Stimulated activated CD4-positive, alpha-beta T cell treated with anti-CD3 and anti-CD28 coated beads, Interleukin-1b, Interleukin-23, amount 100 ng/mL, for 24 hours (primary cell): ENCODE measurements at regions not wholly inside any gene's neighbourhood (a gene's known extent, or its start where the extent isn't known, plus 50 kb on each side); places are given as distances from the start of the nearest gene placed in this dataset.

Experiments
- DNase-seq, 4 experiments: peaks; one replicate each; pipeline ENCODE4 v3.0.0-alpha.2; 2020; ENCODE audit warnings: low read depth in 4 of 4, low spot score in 1 of 4

DNA sequence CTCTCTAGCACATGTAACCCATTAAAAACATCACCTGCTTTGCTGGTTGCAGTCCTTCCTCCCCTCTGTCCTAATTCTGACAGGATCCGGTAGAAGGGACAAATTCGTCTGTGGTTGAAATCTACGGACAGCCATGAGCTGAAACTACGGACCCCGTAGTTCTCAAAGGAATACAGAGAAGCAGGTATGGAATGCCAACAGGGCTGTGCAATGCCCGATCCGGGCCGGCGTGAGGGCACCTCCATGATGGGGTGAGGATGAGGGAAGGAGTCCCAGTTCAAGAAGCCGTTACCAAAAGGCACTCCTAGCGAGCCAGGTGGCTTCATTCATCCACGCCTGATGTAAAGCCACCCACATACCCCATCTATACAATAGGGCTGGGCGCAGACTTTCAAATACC is 160.0 kb upstream of the NSMCE3 start:
- no peak for DNase-seq

- no peak for DNase-seq
These were observed 159.4 kb upstream of the NSMCE3 start for GRCh38 chr15:29428925-29429573.

DNA sequence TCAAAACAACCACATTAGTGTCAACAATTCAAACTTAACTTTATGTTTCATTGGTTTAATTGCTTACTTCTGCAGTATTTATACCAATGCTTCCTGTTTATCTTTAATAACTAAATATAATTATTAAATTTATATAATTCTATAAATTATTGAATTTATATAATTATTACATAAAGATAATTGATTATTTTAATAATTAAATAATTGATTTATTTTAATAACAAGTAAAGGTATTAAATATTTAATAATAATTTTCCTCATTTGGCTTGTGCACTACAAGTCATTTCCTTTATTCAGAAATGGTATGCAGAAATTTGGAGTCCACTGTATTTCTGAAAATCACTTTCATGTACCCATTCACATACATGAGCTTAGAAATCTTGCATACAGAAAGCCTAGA is 156.2 kb upstream of the NSMCE3 start:
- DNase-seq = no peak

- DNase-seq = no peak
These were observed 154.5 kb upstream of the NSMCE3 start for GRCh38 chr15:29424118-29424517.

DNA sequence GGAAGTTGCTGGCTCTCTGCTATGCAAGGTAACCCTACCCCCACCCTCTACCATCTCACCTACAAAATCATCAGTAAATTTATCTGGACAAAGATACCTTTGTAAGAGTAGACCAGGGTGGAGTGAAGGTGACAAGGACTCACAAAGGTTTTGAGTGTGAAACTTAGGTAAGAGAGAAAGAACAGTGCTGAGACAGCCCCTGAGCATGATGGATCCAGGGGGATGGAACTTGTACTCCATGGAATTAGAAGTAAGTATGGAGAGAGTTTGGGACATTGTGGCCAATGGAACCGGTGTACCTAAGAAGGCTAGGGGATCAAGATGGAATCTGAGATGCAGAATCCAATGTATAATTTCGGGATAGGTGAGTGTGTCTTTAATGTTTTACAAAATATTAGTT is 153.0 kb upstream of the NSMCE3 start:
- DNase-seq = no peak

- DNase-seq = no peak
These were observed 150.6 kb upstream of the NSMCE3 start for GRCh38 chr15:29420188-29420587.

- no peak for DNase-seq
These were observed 149.3 kb upstream of the NSMCE3 start for GRCh38 chr15:29418931-29419330.

DNA sequence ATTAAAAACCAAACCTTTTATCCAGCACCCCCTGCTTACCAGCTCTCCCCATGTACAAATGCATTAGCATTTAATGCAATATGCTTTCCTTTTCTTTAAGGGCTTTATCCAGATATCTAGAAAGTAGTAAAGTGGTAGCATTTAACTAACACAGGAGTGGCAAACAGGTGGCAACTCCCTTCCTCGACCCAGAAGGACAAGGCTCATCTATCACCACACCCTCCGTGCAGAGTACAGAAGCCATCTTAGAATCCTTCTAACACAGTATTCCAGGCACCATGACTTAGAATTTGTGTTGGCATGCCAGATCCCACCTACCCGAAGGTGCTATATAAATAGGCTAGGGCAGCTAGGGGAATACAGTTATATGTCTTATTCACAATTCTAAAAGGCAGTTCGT is 148.6 kb upstream of the NSMCE3 start:
- DNase-seq = no peak

GRCh38 chr15:29411299-29411698 is 141.7 kb upstream of the NSMCE3 start:
- DNase-seq = no peak

DNA sequence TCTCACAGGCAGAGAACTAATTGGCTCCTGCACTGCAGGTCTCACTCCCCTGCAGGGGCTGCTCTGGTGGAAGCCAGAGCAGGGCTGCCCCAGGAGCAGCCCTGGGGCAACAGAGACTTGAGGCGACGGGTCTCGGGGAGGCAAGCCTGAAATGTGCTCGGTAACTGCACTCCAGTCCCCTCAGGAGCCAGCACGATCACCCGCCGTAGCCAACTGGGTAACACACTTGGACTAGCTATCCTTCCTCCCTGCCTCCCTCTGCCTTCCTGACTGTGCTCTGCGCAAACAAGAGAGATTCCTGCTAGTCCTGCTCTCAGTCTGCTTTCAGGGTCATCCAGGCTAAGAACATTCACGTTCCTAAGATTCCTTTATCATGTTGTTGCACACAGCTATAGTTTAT is 140.7 kb upstream of the NSMCE3 start:
- DNase-seq = no peak

- DNase-seq = no peak
These were observed 140.3 kb upstream of the NSMCE3 start for GRCh38 chr15:29409890-29410289.

DNA sequence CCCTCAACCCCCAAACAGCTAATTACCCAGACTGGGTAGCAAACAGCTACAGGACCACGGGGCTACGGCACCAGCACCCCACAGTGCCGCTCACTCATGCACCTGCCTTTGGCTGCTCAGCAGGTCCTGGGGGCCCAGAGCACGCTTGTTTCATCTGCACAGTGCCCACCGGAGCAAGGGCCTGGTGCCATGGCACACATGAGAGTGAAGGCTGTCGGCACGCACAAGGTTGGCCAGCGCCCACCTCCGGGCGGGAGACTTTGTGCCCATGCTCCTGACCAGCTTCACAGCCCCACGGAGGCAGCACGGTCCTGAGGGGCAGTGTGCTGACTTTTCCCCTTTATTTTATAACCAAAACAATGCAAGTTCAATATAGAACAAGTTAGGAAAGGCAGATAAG is 135.9 kb upstream of the NSMCE3 start:
- DNase-seq = no peak

GRCh38 chr15:29403772-29404171 is 134.2 kb upstream of the NSMCE3 start:
- DNase-seq = no peak

DNA sequence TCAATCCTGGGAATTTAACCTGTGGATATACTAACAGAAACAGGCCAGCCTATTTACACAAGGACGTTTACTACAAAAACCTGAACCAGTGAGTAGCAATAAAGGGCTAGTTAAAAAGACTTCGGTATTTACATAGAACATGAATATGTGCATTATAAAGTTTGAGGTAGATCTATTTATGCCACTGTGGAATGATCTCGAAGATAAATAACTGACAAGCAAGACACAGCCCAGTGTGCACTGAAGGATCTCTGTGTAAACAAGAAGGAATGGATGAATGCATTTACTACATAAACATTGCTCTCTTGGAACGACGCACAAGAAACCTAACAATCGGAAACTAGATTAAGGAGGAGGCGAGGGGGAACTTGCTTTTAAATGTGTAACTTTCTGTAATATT is 132.0 kb upstream of the NSMCE3 start:
- no peak for DNase-seq

GRCh38 chr15:29400701-29401100 is 131.1 kb upstream of the NSMCE3 start:
- no peak for DNase-seq

GRCh38 chr15:29398907-29399306 is 129.3 kb upstream of the NSMCE3 start:
- no peak for DNase-seq

DNA sequence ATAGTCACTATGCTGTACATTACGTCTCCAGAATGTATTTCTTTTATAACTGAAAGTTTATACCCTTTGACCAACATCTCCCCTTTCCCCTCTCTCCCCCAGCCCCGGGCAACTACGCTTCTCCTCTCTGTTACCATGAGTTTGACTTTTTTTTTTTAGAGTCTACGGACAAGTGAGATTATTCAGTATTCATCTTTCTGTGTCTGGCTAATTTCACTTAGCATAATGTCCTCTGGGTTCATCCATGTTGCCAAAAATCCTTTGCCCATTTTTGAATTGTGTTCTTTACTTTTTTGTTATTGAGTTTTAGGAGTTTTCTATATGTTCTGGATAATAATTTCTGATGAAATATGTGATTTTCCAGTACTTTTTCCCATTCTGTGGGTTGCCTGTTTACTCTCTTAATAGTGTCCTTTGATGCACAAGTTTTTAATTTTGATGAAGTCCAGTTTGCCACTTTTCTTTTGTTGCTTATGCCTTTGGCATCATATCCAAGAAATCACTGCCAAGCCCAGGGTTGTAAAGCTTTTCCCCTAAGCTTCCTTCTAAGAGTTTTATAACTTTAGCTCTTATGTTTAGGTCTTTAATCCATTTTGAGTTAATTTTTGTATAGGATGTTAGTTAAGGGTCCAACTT is 126.7 kb upstream of the NSMCE3 start:
- no peak for DNase-seq

- no peak for DNase-seq
These were observed 123.8 kb upstream of the NSMCE3 start for GRCh38 chr15:29393443-29393842.

GRCh38 chr15:29392358-29392757 is 122.7 kb upstream of the NSMCE3 start:
- DNase-seq = no peak

DNA sequence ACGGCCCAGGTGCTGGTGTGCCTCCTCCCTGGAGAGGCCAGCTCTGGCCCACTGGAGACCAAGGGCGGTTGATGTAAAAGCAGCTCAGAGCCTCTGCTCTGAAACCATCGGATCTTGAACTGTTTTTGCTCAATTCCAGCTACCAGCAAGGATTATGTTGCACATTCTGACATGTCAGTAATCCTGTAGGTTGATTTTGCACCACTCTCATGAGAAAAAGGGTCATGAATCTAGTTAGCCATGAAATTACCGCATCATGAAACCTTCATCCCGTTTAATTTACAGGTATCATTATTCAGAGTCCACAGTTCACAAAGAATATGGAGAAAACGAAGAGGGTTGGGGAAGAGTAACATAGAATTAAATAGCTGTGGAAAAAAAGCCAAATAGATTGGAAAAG is 120.4 kb upstream of the NSMCE3 start:
- DNase-seq = no peak

DNA sequence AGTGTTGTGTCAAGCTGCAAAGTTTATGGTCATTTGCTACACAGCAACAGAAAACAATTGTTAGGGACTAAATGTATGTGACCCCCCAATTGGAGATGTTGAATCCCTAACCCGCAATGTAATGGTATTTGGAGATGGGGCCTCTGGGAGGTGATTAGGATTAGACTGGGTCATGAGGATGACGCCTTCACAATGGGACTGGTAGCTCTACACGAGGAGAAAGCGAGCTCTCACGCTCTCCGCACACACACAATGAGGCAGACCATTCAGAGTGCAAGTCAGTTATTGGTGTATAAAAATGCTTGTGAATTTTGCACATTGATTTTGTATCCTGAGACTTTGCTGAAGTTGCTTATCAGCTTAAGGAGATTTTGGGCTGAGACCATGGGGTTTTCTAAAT is 116.9 kb upstream of the NSMCE3 start:
- no peak for DNase-seq

- DNase-seq = no peak
These were observed 113.7 kb upstream of the NSMCE3 start for GRCh38 chr15:29383367-29383766.

- no peak for DNase-seq
These were observed 113.2 kb upstream of the NSMCE3 start for GRCh38 chr15:29382862-29383261.
